Trophoblast cell (in vitro differentiated cells and primary cell): ENCODE measurements at regions not wholly inside any gene's neighbourhood (a gene's known extent, or its start where the extent isn't known, plus 50 kb on each side); places are given as distances from the start of the nearest gene placed in this dataset.
A peak's percentile ranks its signal among the peaks of the same experiment; 100 is the strongest.

Experiments used
- DNase-seq, 2 donors: peaks; one replicate each; pipeline ENCODE4 v3.0.0-alpha.2; 2016
- H2AFZ ChIP-seq: 2 replicates; pipeline ENCODE4 v1.6.1; 2013; ENCODE audit warnings: low read length, moderate library complexity, mild to moderate bottlenecking; ENCODE audit not compliant: insufficient read depth, poor library complexity
- H2AK5ac ChIP-seq: 2 replicates; pipeline ENCODE4 v1.6.1; 2013; ENCODE audit warnings: mild to moderate bottlenecking, low read length
- H2BK120ac ChIP-seq: 2 replicates; pipeline ENCODE4 v1.6.1; 2013; ENCODE audit warnings: low read length, mild to moderate bottlenecking, moderate library complexity; ENCODE audit not compliant: insufficient read depth, poor library complexity
- H2BK12ac ChIP-seq: 2 replicates; pipeline ENCODE4 v1.6.1; 2013; ENCODE audit warnings: mild to moderate bottlenecking, low read length, moderate library complexity
- H2BK5ac ChIP-seq: 2 replicates; pipeline ENCODE4 v1.6.1; 2013; ENCODE audit warnings: low read length, low read depth, moderate library complexity, mild to moderate bottlenecking; ENCODE audit not compliant: poor library complexity
- H3K14ac ChIP-seq: 2 replicates; pipeline ENCODE4 v1.6.1; 2013; ENCODE audit warnings: mild to moderate bottlenecking, low read length
- H3K18ac ChIP-seq: 2 replicates; pipeline ENCODE4 v1.6.1; 2013; ENCODE audit warnings: mild to moderate bottlenecking, low read length
- H3K23ac ChIP-seq: 2 replicates; pipeline ENCODE4 v1.6.1; 2013; ENCODE audit warnings: low read length
- H3K27ac ChIP-seq: 2 replicates; pipeline ENCODE4 v1.5.1; 2013; ENCODE audit warnings: low read depth, mild to moderate bottlenecking, inconsistent platforms, low read length, moderate library complexity
- H3K27me3 ChIP-seq: 2 replicates; pipeline ENCODE4 v1.6.1; 2013; ENCODE audit warnings: inconsistent platforms, mild to moderate bottlenecking, low read length, moderate library complexity; ENCODE audit not compliant: insufficient read depth
- H3K36me3 ChIP-seq, 2 experiments: 1 replicate in 1 of 2; 2 replicates in 1 of 2; pipeline ENCODE4 v1.6.1; 2013; ENCODE audit warnings: low read length in 2 of 2, mild to moderate bottlenecking in 2 of 2, moderate library complexity in 1 of 2; ENCODE audit not compliant: insufficient read depth in 2 of 2, control insufficient read depth in 1 of 2
- H3K4ac ChIP-seq: 2 replicates; pipeline ENCODE4 v1.6.1; 2013; ENCODE audit warnings: low read depth, mild to moderate bottlenecking, low read length, moderate library complexity
- H3K4me1 ChIP-seq, 2 experiments: 1 replicate in 1 of 2; 2 replicates in 1 of 2; pipeline ENCODE4 v1.6.1; 2013; ENCODE audit warnings: low read length in 2 of 2, mild to moderate bottlenecking in 2 of 2, moderate library complexity in 1 of 2; ENCODE audit not compliant: insufficient read depth in 2 of 2, control insufficient read depth in 1 of 2
- H3K4me2 ChIP-seq: 2 replicates; pipeline ENCODE4 v1.6.1; 2013; ENCODE audit warnings: inconsistent platforms, mild to moderate bottlenecking, low read length, moderate library complexity
- H3K4me3 ChIP-seq: 2 replicates; pipeline ENCODE4 v1.5.1; 2013; ENCODE audit warnings: mild to moderate bottlenecking, low read depth, low read length, inconsistent platforms
- H3K79me1 ChIP-seq: one replicate; pipeline ENCODE4 v1.6.1; 2013; ENCODE audit warnings: low read length
- H3K79me2 ChIP-seq: 2 replicates; pipeline ENCODE4 v1.6.1; 2013; ENCODE audit warnings: low read length, mild to moderate bottlenecking; ENCODE audit not compliant: control insufficient read depth, insufficient read depth, poor library complexity
- H3K9ac ChIP-seq: 2 replicates; pipeline ENCODE4 v1.6.1; 2013; ENCODE audit warnings: mild to moderate bottlenecking, low read length
- H3K9me3 ChIP-seq: 2 replicates; pipeline ENCODE4 v1.6.1; 2013; ENCODE audit warnings: low read depth, mild to moderate bottlenecking, control low read depth, inconsistent platforms, low read length; ENCODE audit not compliant: insufficient read depth
- H4K12ac ChIP-seq: 2 replicates; pipeline ENCODE4 v1.6.1; 2013; ENCODE audit warnings: low read depth, mild to moderate bottlenecking, low read length, moderate library complexity
- H4K8ac ChIP-seq: 2 replicates; pipeline ENCODE4 v1.6.1; 2013; ENCODE audit warnings: low read depth, mild to moderate bottlenecking, low read length, moderate library complexity
- H4K91ac ChIP-seq: one replicate; pipeline ENCODE4 v1.6.1; 2013; ENCODE audit warnings: low read depth, mild to moderate bottlenecking, low read length, moderate library complexity
- WGBS: extraction: QIAGEN DNeasy Blood & Tissue Kit; methylation state at CpG from one replicate; pipeline ENCODE4 v1.1.7; 2013; ENCODE audit warnings: missing lambda C conversion rate; ENCODE audit not compliant: insufficient read length, insufficient coverage; ENCODE audit errors: extremely low coverage; 5-methylcytosine and 5-hydroxymethylcytosine counted together

GRCh38 chr7:26070290-26070689 lies 81.7 kb upstream of the NFE2L3 start:
- H3K27me3 ChIP-seq = no peaks in the 10 kb centered on the region
- H4K8ac ChIP-seq = no peak overlapping the region
- H2BK12ac ChIP-seq = no peak overlapping the region
- H3K79me1 ChIP-seq = no peaks in the 10 kb centered on the region
- no peak overlapping the region for H3K9ac ChIP-seq
- H2BK5ac ChIP-seq = no peak overlapping the region
- no peak overlapping the region for H4K91ac ChIP-seq
- no peaks in the 10 kb centered on the region for H3K36me3 ChIP-seq
- no peaks in the 10 kb centered on the region for H3K4me1 ChIP-seq
- H2BK120ac ChIP-seq = no peak overlapping the region
- no peak overlapping the region for H3K27ac ChIP-seq
- H3K18ac ChIP-seq = no peak overlapping the region
- H3K14ac ChIP-seq = no peak overlapping the region
- no peaks in the 10 kb centered on the region for H3K79me2 ChIP-seq
- H3K23ac ChIP-seq = no peak overlapping the region
- H3K4me3 ChIP-seq = no peak overlapping the region
- no peak overlapping the region for H3K4me2 ChIP-seq
- no peak overlapping the region for H2AFZ ChIP-seq
- H3K4ac ChIP-seq = no peak overlapping the region
- H2AK5ac ChIP-seq = no peak overlapping the region
- H3K9me3 ChIP-seq = no peaks in the 10 kb centered on the region
- no peak for DNase-seq
- no peak overlapping the region for H4K12ac ChIP-seq
- WGBS = no CpG with 5 or more reads among the region's 2 CpGs

GRCh38 chr7:26071622-26072456 lies 80.2 kb upstream of the NFE2L3 start:
- no peak overlapping the region for H2BK120ac ChIP-seq
- no peak overlapping the region for H4K8ac ChIP-seq
- H4K91ac ChIP-seq = no peak overlapping the region
- H3K4ac ChIP-seq = no peak overlapping the region
- no peak overlapping the region for H3K9ac ChIP-seq
- no peak overlapping the region for H3K14ac ChIP-seq
- no peaks in the 10 kb centered on the region for H3K36me3 ChIP-seq
- H3K23ac ChIP-seq = no peak overlapping the region
- no peak overlapping the region for H2AK5ac ChIP-seq
- no peak for DNase-seq
- no peak overlapping the region for H3K4me3 ChIP-seq
- WGBS = 100% methylated on average over 1 of the region's 4 CpGs
- H3K9me3 ChIP-seq = no peaks in the 10 kb centered on the region
- no peak overlapping the region for H3K4me2 ChIP-seq
- no peak overlapping the region for H2BK5ac ChIP-seq
- H4K12ac ChIP-seq = no peak overlapping the region
- H3K4me1 ChIP-seq = no peaks in the 10 kb centered on the region
- H3K27ac ChIP-seq = no peak overlapping the region
- H3K79me1 ChIP-seq = no peaks in the 10 kb centered on the region
- no peak overlapping the region for H2AFZ ChIP-seq
- H3K27me3 ChIP-seq = no peaks in the 10 kb centered on the region
- H2BK12ac ChIP-seq = no peak overlapping the region
- H3K18ac ChIP-seq = no peak overlapping the region
- no peaks in the 10 kb centered on the region for H3K79me2 ChIP-seq

- Histone ChIP-seq H3K27me3 (no peaks in the 10 kb centered on the region), H3K18ac (no peak overlapping the region), H3K23ac (no peak overlapping the region), H3K36me3 (no peaks in the 10 kb centered on the region), H4K8ac (peak overlapping the region; percentile 35), H3K4ac (no peak overlapping the region), H3K9me3 (no peaks in the 10 kb centered on the region), H3K79me1 (no peaks in the 10 kb centered on the region), H3K4me2 (no peak overlapping the region), H3K14ac (no peak overlapping the region), H3K79me2 (no peaks in the 10 kb centered on the region), H2BK12ac (no peak overlapping the region), H2AK5ac (no peak overlapping the region), H3K27ac (no peak overlapping the region), H3K4me3 (no peak overlapping the region), H4K12ac (no peak overlapping the region), H3K9ac (no peak overlapping the region), H2BK5ac (no peak overlapping the region), H3K4me1 (no peaks in the 10 kb centered on the region), H4K91ac (no peak overlapping the region), H2BK120ac (no peak overlapping the region), H2AFZ (no peak overlapping the region)
- no peak for DNase-seq
- WGBS = no CpG with 5 or more reads among the region's 4 CpGs
Measured at GRCh38 chr7:26073041-26073440, 79.0 kb upstream of the NFE2L3 start.

- no peak overlapping the region for H3K4me3 ChIP-seq
- no peak overlapping the region for H4K12ac ChIP-seq
- no peaks in the 10 kb centered on the region for H3K9me3 ChIP-seq
- H4K91ac ChIP-seq = no peak overlapping the region
- no peaks in the 10 kb centered on the region for H3K27me3 ChIP-seq
- no peaks in the 10 kb centered on the region for H3K4me1 ChIP-seq
- no peak overlapping the region for H4K8ac ChIP-seq
- H3K79me1 ChIP-seq = peaks cover 2% of the 10 kb centered on the region
- DNase-seq = no peak
- no peak overlapping the region for H2BK5ac ChIP-seq
- no peaks in the 10 kb centered on the region for H3K79me2 ChIP-seq
- no peak overlapping the region for H3K4me2 ChIP-seq
- H2AFZ ChIP-seq = no peak overlapping the region
- H2AK5ac ChIP-seq = no peak overlapping the region
- no peak overlapping the region for H2BK120ac ChIP-seq
- H3K4ac ChIP-seq = no peak overlapping the region
- H3K27ac ChIP-seq = no peak overlapping the region
- no CpG with 5 or more reads among the region's 4 CpGs for WGBS
- no peak overlapping the region for H3K18ac ChIP-seq
- no peak overlapping the region for H3K23ac ChIP-seq
- no peak overlapping the region for H2BK12ac ChIP-seq
- H3K36me3 ChIP-seq = no peaks in the 10 kb centered on the region
- no peak overlapping the region for H3K9ac ChIP-seq
- H3K14ac ChIP-seq = no peak overlapping the region
Measured at GRCh38 chr7:26074919-26075318, 77.1 kb upstream of the NFE2L3 start.
